ENCODE measurements at regions not wholly inside any gene's neighbourhood (a gene's known extent, or its start where the extent isn't known, plus 50 kb on each side); places are given as distances from the start of the nearest gene placed in this dataset.

GRCh38 chr14:78073028-78073427 lies 97.1 kb upstream of the NRXN3 start:
- DNase-seq (ENCODE audit: low read depth), result no peak

- no peak for DNase-seq (ENCODE audit: low read depth)
These were observed 95.6 kb upstream of the NRXN3 start for GRCh38 chr14:78074561-78074960.

DNA sequence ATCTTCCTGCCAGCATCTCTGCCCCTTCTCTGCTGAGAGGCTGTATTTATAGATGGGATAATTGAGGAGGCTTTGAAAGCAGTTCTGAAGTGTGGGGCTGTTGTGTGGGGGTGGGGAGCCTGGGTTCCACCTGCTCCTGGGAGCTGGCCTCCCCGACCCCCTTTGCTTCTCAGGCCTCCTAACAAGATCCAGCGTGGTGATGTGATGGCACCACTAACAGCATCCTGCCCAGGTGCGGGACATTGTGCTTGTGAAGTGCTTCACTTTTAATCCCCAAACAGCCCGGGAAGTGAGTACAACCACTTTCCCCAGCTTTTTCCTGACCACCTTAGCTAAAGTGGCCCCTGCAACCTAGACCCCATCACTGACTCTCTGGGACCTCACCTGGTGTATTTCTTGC lies 95.1 kb upstream of the NRXN3 start:
- no peak for DNase-seq (ENCODE audit: low read depth)

GRCh38 chr14:78075555-78076277 lies 94.5 kb upstream of the NRXN3 start:
- DNase-seq (ENCODE audit: low read depth), result no peak

DNA sequence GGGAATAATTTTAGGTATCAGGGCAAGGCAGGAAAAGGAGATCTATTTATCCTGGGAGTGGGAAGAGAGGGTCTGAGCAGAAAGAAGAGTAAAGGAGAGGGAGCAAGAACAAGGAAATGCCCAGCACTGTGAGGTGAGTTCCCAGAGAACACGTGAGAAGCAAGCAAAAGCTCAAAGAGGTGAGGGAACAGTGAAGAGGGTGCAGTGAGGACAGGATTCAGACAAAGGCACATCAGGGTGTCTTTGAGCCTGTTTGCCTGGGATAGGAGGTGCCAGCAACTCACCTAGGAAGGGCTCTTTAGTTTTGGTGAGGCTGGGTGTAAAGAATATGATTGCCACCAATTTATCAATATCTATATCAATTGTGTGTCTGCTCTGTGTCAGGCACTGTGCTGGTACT lies 88.9 kb upstream of the NRXN3 start:
- no peak for DNase-seq (ENCODE audit: low read depth)

GRCh38 chr14:78083837-78084236 lies 86.3 kb upstream of the NRXN3 start:
- peak; percentile 8 for DNase-seq (ENCODE audit: low read depth)

- no peak for DNase-seq (ENCODE audit: low read depth)
These were observed 83.8 kb upstream of the NRXN3 start for GRCh38 chr14:78086342-78086741.

GRCh38 chr14:78088916-78089315 lies 81.3 kb upstream of the NRXN3 start:
- no peak for DNase-seq (ENCODE audit: low read depth)

DNA sequence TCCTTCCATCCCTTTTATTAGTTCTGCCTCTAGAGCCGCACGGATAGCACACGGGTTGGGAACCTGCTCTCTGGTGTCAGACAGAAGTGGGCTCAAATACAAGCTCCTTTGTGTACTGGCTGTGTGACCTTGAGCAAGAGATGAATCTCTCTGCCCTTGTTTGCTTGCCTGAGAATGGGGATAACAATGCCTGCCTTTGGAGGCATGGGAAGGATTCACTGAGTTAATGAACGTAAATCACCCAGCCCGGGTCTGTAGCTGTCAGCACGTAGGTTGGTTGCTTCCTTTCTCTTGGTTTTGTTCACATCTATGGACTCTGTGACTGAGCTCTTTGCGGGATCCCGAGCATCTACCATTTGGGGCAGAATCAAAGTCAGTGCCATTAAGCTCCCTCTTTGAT lies 79.3 kb upstream of the NRXN3 start:
- no peak for DNase-seq (ENCODE audit: low read depth)

- no peak for DNase-seq (ENCODE audit: low read depth)
These were observed 78.8 kb upstream of the NRXN3 start for GRCh38 chr14:78091361-78091760.

DNA sequence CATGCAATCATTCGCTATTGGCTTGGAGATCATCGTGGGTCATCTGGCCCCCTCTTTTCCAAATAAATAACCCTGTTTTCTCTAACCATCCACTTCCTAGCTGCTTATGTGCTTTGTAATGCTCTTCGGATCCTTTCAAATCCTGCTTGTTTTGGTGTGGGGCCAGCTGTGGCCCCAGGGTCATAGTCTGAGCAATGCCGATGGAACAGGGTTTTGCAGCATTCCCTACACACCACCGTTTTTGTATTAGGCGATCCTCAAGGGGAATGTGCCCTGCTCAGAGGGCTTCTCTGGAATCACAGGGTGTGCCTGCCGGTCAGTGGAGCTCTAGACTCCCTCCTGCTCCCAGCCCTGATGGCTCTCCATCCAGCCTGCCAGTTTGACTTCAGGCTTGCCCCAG lies 78.1 kb upstream of the NRXN3 start:
- DNase-seq (ENCODE audit: low read depth), result no peak

GRCh38 chr14:78103271-78103670 lies 66.9 kb upstream of the NRXN3 start:
- DNase-seq (ENCODE audit: low read depth), result no peak

DNA sequence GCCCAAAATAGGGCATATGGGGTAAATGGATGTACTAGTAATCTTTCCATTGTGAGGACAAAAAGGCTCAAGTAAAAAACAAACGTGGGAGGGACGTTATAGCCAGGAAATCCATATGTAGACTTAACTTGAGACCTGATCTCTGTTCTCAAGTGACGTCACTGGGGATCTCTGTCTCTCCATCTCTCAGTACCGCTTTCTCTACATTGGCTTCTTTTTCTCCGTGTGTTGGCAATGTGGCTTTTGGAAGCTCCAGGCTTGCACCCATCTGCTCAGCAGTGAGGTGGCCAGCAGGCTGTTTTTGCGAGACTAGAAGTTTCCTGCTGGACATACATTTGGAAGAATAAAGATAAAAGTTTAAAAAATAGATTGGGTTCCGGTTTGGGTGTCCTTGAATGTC lies 66.0 kb upstream of the NRXN3 start:
- DNase-seq (ENCODE audit: low read depth), result no peak

DNA sequence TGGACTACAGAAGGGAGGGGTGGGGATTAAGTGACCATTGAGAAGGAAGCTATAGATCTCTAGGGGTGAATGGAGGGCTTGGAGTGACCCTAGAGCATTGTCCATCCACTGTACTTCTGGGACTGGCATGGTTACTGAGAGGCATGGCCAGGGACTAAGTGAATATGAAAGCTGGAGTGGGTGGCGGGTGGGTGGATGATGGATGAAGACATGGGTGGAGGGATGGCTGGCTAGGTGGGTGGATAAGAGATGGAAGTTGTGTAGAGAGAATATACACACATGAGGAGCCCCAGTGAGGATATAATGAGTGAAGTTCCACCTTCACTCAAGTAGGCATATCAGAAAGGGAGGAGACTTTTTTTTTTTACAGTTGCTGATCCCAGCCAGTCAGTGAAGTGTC lies 65.5 kb upstream of the NRXN3 start:
- DNase-seq (ENCODE audit: low read depth), result no peak

DNA sequence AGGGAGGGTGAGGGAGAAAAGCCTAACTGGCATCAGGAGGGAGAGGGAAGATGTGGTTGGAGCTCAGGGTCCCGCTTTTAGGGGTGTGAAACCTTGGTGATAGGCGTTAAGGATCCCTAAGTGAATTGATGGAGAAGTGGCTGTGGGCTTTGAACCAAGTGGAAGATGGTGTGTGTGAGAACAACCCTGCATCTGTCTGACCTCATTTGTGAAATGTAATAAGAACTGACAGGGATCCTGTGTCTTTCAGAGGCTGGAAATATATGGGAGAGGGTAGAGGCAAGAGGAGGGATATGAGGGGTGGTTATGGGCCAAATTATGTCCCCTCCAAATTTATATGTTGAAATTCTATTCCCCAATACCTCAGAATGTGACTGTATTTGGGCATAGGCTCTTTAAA lies 63.8 kb upstream of the NRXN3 start:
- no peak for DNase-seq (ENCODE audit: low read depth)

GRCh38 chr14:78107166-78107565 lies 63.0 kb upstream of the NRXN3 start:
- DNase-seq (ENCODE audit: low read depth), result no peak

GRCh38 chr14:78119440-78119839 lies 50.7 kb upstream of the NRXN3 start:
- no peak for DNase-seq (ENCODE audit: low read depth)

Data from renal cortical epithelial cell (primary cell).